HFFc6 (cell line): ENCODE measurements at regions not wholly inside any gene's neighbourhood (a gene's known extent, or its start where the extent isn't known, plus 50 kb on each side); places are given as distances from the start of the nearest gene placed in this dataset.

ENCODE experiments used
- DNase-seq: peaks from one replicate; pipeline ENCODE4 v3.0.0-alpha.2; 2018
- H3K27ac Mint-ChIP-seq: 2 replicates; pipeline ENCODE4 v1.8.0; 2020; ENCODE audit warnings: mild to moderate bottlenecking, mixed read lengths
- H3K27me3 Mint-ChIP-seq: 2 replicates; pipeline ENCODE4 v1.8.0; 2021; ENCODE audit warnings: mild to moderate bottlenecking, moderate library complexity, mixed read lengths; ENCODE audit not compliant: insufficient read depth
- H3K36me3 Mint-ChIP-seq: 2 replicates; pipeline ENCODE4 v1.8.0; 2021; ENCODE audit warnings: low read depth, mixed read lengths
- H3K4me1 Mint-ChIP-seq: 2 replicates; pipeline ENCODE4 v1.8.0; 2020; ENCODE audit warnings: low read depth, mixed read lengths
- H3K4me3 Mint-ChIP-seq: 2 replicates; pipeline ENCODE4 v1.8.0; 2020; ENCODE audit warnings: mild to moderate bottlenecking, moderate library complexity, mixed read lengths
- H3K9me3 Mint-ChIP-seq: 2 replicates; pipeline ENCODE4 v1.8.0; 2020; ENCODE audit warnings: mild to moderate bottlenecking, mixed read lengths
- CTCF ChIP-seq: fragments of 200-600 bp; sonication (generic); IDR thresholded peaks from 2 replicates; pipeline ENCODE4 v1.5.0; 2021; ENCODE audit warnings: antibody characterized with exemption, mild to moderate bottlenecking

GRCh38 chr14:85112762-85113161 lies 417.2 kb upstream of the FLRT2 start:
- H3K4me1 Mint-ChIP-seq, result no peaks in the 10 kb centered on the region
- H3K27me3 Mint-ChIP-seq, result peaks cover 2% of the 10 kb centered on the region
- H3K9me3 Mint-ChIP-seq, result peaks cover 17% of the 10 kb centered on the region
- H3K27ac Mint-ChIP-seq, result no peak overlapping the region
- H3K36me3 Mint-ChIP-seq, result peaks cover 4% of the 10 kb centered on the region
- no peak for TF ChIP-seq CTCF
- DNase-seq, result no peak
- no peak overlapping the region for H3K4me3 Mint-ChIP-seq

GRCh38 chr14:85115921-85116320 lies 414.0 kb upstream of the FLRT2 start:
- Mint-ChIP-seq H3K27me3 (peaks cover 3% of the 10 kb centered on the region), H3K4me3 (no peak overlapping the region), H3K36me3 (peaks cover 4% of the 10 kb centered on the region), H3K27ac (no peak overlapping the region), H3K4me1 (no peaks in the 10 kb centered on the region), H3K9me3 (peaks cover 17% of the 10 kb centered on the region)
- no peak for TF ChIP-seq CTCF
- DNase-seq, result no peak

DNA sequence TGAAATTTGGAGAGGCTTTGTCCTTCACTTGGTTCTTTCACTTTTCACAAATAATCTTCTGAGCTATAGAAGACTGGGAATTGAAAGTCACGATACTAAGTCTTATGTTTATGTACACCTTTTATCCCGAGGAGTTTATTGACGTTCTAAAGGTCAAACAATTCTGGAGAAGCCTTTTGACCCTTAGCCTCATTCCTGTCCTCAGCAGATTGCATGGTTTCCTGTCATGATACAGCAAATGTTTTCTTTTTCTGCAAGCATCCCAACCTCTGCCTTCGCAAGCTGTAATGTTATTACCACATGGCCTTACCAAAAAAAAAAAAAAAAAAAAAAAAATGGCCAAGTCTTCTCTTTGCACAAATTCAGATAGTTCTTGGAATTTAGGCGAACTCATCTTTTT lies 411.7 kb upstream of the FLRT2 start:
- peaks cover 2% of the 10 kb centered on the region for H3K9me3 Mint-ChIP-seq
- H3K27ac Mint-ChIP-seq, result no peak overlapping the region
- no peak for DNase-seq
- no peak for TF ChIP-seq CTCF
- H3K27me3 Mint-ChIP-seq, result peaks cover 3% of the 10 kb centered on the region
- no peaks in the 10 kb centered on the region for H3K4me1 Mint-ChIP-seq
- no peaks in the 10 kb centered on the region for H3K36me3 Mint-ChIP-seq
- no peak overlapping the region for H3K4me3 Mint-ChIP-seq

GRCh38 chr14:85122690-85123089 lies 407.3 kb upstream of the FLRT2 start:
- no peak overlapping the region for H3K27ac Mint-ChIP-seq
- H3K9me3 Mint-ChIP-seq, result no peaks in the 10 kb centered on the region
- no peak for TF ChIP-seq CTCF
- H3K27me3 Mint-ChIP-seq, result peaks cover 3% of the 10 kb centered on the region
- no peaks in the 10 kb centered on the region for H3K4me1 Mint-ChIP-seq
- no peak overlapping the region for H3K4me3 Mint-ChIP-seq
- DNase-seq, result no peak
- no peaks in the 10 kb centered on the region for H3K36me3 Mint-ChIP-seq

- DNase-seq, result no peak
- no peaks in the 10 kb centered on the region for H3K4me1 Mint-ChIP-seq
- H3K4me3 Mint-ChIP-seq, result no peak overlapping the region
- no peaks in the 10 kb centered on the region for H3K9me3 Mint-ChIP-seq
- no peak overlapping the region for H3K27ac Mint-ChIP-seq
- TF ChIP-seq CTCF, result no peak
- no peaks in the 10 kb centered on the region for H3K36me3 Mint-ChIP-seq
- H3K27me3 Mint-ChIP-seq, result 0 out of 2 replicates have a peak, but pooled peaks cover 1% of the 10 kb centered on the region
Measured at GRCh38 chr14:85123755-85124154, 406.2 kb upstream of the FLRT2 start.
